GM19324 (cell line): ENCODE measurements at regions not wholly inside any gene's neighbourhood (a gene's known extent, or its start where the extent isn't known, plus 50 kb on each side); places are given as distances from the start of the nearest gene placed in this dataset.
"Not testable (repeated sequence)": the region's sequence is repeated elsewhere in the genome, so short reads cannot be mapped to it uniquely, and the experiment has no call there.

ENCODE experiments used
- ATAC-seq: cut with Tn5 transposase; IDR thresholded peaks from one replicate; pipeline ENCODE4 v1.9.1; 2021; ENCODE audit warnings: mild to moderate bottlenecking, moderate library complexity; ENCODE audit not compliant: unreplicated experiment, low FRiP score

GRCh38 chr7:106535234-106535932 lies 125.6 kb downstream of the CCDC71L start:
- ATAC-seq = no peak

GRCh38 chr7:106534271-106534846 lies 126.6 kb downstream of the CCDC71L start:
- ATAC-seq = no peak

GRCh38 chr7:106530183-106530582 lies 130.8 kb downstream of the CCDC71L start:
- not testable (repeated sequence) for ATAC-seq

- ATAC-seq = not testable (repeated sequence)
Observed at GRCh38 chr7:106526617-106527016, 134.3 kb downstream of the CCDC71L start.

GRCh38 chr7:106524690-106525059 lies 136.3 kb downstream of the CCDC71L start:
- ATAC-seq = no peak

GRCh38 chr7:106523482-106523881 lies 137.5 kb downstream of the CCDC71L start:
- no peak for ATAC-seq

GRCh38 chr7:106522696-106523095 lies 138.3 kb downstream of the CCDC71L start:
- ATAC-seq = no peak

- ATAC-seq = no peak
Observed at GRCh38 chr7:106521541-106521940, 139.4 kb downstream of the CCDC71L start.

- no peak for ATAC-seq
Observed at GRCh38 chr7:106520962-106521514, 139.9 kb downstream of the CCDC71L start.

GRCh38 chr7:106518967-106519366 lies 142.0 kb downstream of the CCDC71L start:
- no peak for ATAC-seq

- ATAC-seq = no peak
Observed at GRCh38 chr7:106518239-106518638, 142.7 kb downstream of the CCDC71L start.

GRCh38 chr7:106517508-106517907 lies 143.4 kb downstream of the CCDC71L start:
- no peak for ATAC-seq

GRCh38 chr7:106515321-106515720 lies 145.6 kb downstream of the CCDC71L start:
- ATAC-seq = no peak

- ATAC-seq = no peak
Observed at GRCh38 chr7:106514881-106515280, 146.1 kb downstream of the CCDC71L start.

GRCh38 chr7:106512217-106512616 lies 148.7 kb downstream of the CCDC71L start:
- ATAC-seq = no peak

- ATAC-seq = no peak
Observed at GRCh38 chr7:106504645-106505044, 156.3 kb downstream of the CCDC71L start.

- ATAC-seq = no peak
Observed at GRCh38 chr7:106504207-106504606, 156.8 kb downstream of the CCDC71L start.

- no peak for ATAC-seq
Observed at GRCh38 chr7:106503626-106504025, 157.3 kb downstream of the CCDC71L start.

- ATAC-seq = no peak
Observed at GRCh38 chr7:106501605-106502580, 159.1 kb downstream of the CCDC71L start.

- no peak for ATAC-seq
Observed at GRCh38 chr7:106499897-106500296, 161.1 kb downstream of the CCDC71L start.

GRCh38 chr7:106498005-106498404 lies 163.0 kb downstream of the CCDC71L start:
- ATAC-seq = not testable (repeated sequence)
